ENCODE measurements at regions not wholly inside any gene's neighbourhood (a gene's known extent, or its start where the extent isn't known, plus 50 kb on each side); places are given as distances from the start of the nearest gene placed in this dataset.

- Mint-ChIP-seq H3K27me3 (ENCODE audit: unreplicated experiment) (no peaks in the 10 kb centered on the region), H3K36me3 (ENCODE audit: low read depth, unreplicated experiment) (no peaks in the 10 kb centered on the region), H3K4me3 (ENCODE audit: unreplicated experiment) (no peak overlapping the region), H3K4me1 (ENCODE audit: unreplicated experiment) (no peaks in the 10 kb centered on the region), H3K9me3 (ENCODE audit: unreplicated experiment) (no peaks in the 10 kb centered on the region), H3K27ac (ENCODE audit: unreplicated experiment) (no peak overlapping the region)
- no peak for TF ChIP-seq CTCF (IDR thresholded peaks at IDR 0.05; ENCODE audit: unreplicated experiment)
- no peak for DNase-seq (ENCODE audit: low spot score)
Observed at GRCh38 chr4:24339260-24339659, 245.1 kb downstream of the DHX15 start.

GRCh38 chr4:24337451-24338190 is 246.7 kb downstream of the DHX15 start:
- Mint-ChIP-seq H3K4me3 (ENCODE audit: unreplicated experiment) (no peak overlapping the region), H3K27me3 (ENCODE audit: unreplicated experiment) (no peaks in the 10 kb centered on the region), H3K9me3 (ENCODE audit: unreplicated experiment) (no peaks in the 10 kb centered on the region), H3K36me3 (ENCODE audit: low read depth, unreplicated experiment) (no peaks in the 10 kb centered on the region), H3K27ac (ENCODE audit: unreplicated experiment) (no peak overlapping the region), H3K4me1 (ENCODE audit: unreplicated experiment) (no peaks in the 10 kb centered on the region)
- TF ChIP-seq CTCF (IDR thresholded peaks at IDR 0.05; ENCODE audit: unreplicated experiment) = no peak
- no peak for DNase-seq (ENCODE audit: low spot score)

GRCh38 chr4:24335616-24336015 is 248.7 kb downstream of the DHX15 start:
- no peaks in the 10 kb centered on the region for H3K9me3 Mint-ChIP-seq (ENCODE audit: unreplicated experiment)
- no peaks in the 10 kb centered on the region for H3K27me3 Mint-ChIP-seq (ENCODE audit: unreplicated experiment)
- TF ChIP-seq CTCF (IDR thresholded peaks at IDR 0.05; ENCODE audit: unreplicated experiment) = no peak
- no peak overlapping the region for H3K27ac Mint-ChIP-seq (ENCODE audit: unreplicated experiment)
- H3K4me1 Mint-ChIP-seq (ENCODE audit: unreplicated experiment) = no peaks in the 10 kb centered on the region
- no peak overlapping the region for H3K4me3 Mint-ChIP-seq (ENCODE audit: unreplicated experiment)
- DNase-seq (ENCODE audit: low spot score) = no peak
- H3K36me3 Mint-ChIP-seq (ENCODE audit: low read depth, unreplicated experiment) = no peaks in the 10 kb centered on the region

GRCh38 chr4:24334906-24335305 is 249.4 kb downstream of the DHX15 start:
- Mint-ChIP-seq H3K27ac (ENCODE audit: unreplicated experiment) (no peak overlapping the region), H3K36me3 (ENCODE audit: low read depth, unreplicated experiment) (no peaks in the 10 kb centered on the region), H3K27me3 (ENCODE audit: unreplicated experiment) (peaks cover 3% of the 10 kb centered on the region), H3K4me3 (ENCODE audit: unreplicated experiment) (no peak overlapping the region), H3K4me1 (ENCODE audit: unreplicated experiment) (no peaks in the 10 kb centered on the region), H3K9me3 (ENCODE audit: unreplicated experiment) (no peaks in the 10 kb centered on the region)
- DNase-seq (ENCODE audit: low spot score) = no peak
- no peak for TF ChIP-seq CTCF (IDR thresholded peaks at IDR 0.05; ENCODE audit: unreplicated experiment)

GRCh38 chr4:24330573-24330972 is 253.8 kb downstream of the DHX15 start:
- H3K4me1 Mint-ChIP-seq (ENCODE audit: unreplicated experiment) = peaks cover 3% of the 10 kb centered on the region
- no peak for TF ChIP-seq CTCF (IDR thresholded peaks at IDR 0.05; ENCODE audit: unreplicated experiment)
- H3K9me3 Mint-ChIP-seq (ENCODE audit: unreplicated experiment) = no peaks in the 10 kb centered on the region
- no peaks in the 10 kb centered on the region for H3K36me3 Mint-ChIP-seq (ENCODE audit: low read depth, unreplicated experiment)
- no peak overlapping the region for H3K4me3 Mint-ChIP-seq (ENCODE audit: unreplicated experiment)
- no peak for DNase-seq (ENCODE audit: low spot score)
- no peak overlapping the region for H3K27ac Mint-ChIP-seq (ENCODE audit: unreplicated experiment)
- H3K27me3 Mint-ChIP-seq (ENCODE audit: unreplicated experiment) = peaks cover 3% of the 10 kb centered on the region
